Epithelial cell of esophagus (primary cell): ENCODE measurements at regions not wholly inside any gene's neighbourhood (a gene's known extent, or its start where the extent isn't known, plus 50 kb on each side); places are given as distances from the start of the nearest gene placed in this dataset.
A peak's percentile ranks its signal among the peaks of the same experiment; 100 is the strongest.

Source experiments
- DNase-seq: peaks from one replicate; pipeline ENCODE4 v3.0.0; 2010; ENCODE audit warnings: low read depth
- H3K4me3 ChIP-seq: 2 replicates; pipeline ENCODE4 v1.5.1; 2011; ENCODE audit warnings: mild to moderate bottlenecking, low read length, control low read depth
- CTCF ChIP-seq: IDR thresholded peaks from 2 replicates; pipeline ENCODE4 v1.5.1; 2011; ENCODE audit warnings: low read depth, mild to moderate bottlenecking, low read length, control low read depth, inconsistent platforms; ENCODE audit not compliant: insufficient read depth; ENCODE audit errors: missing control alignments

GRCh38 chr3:117762621-117763037 is 1053.0 kb downstream of the TUSC7 start:
- peak; percentile 69 for DNase-seq
- TF ChIP-seq CTCF = no peak
- no peak overlapping the region for H3K4me3 ChIP-seq

GRCh38 chr3:117763561-117763960 is 1054.0 kb downstream of the TUSC7 start:
- DNase-seq = no peak
- no peak overlapping the region for H3K4me3 ChIP-seq
- no peak for TF ChIP-seq CTCF

- no peak for DNase-seq
- no peak overlapping the region for H3K4me3 ChIP-seq
- no peak for TF ChIP-seq CTCF
These were observed 1059.0 kb downstream of the TUSC7 start for GRCh38 chr3:117768581-117768980.

GRCh38 chr3:117774130-117774529 is 1064.6 kb downstream of the TUSC7 start:
- no peak for DNase-seq
- TF ChIP-seq CTCF = no peak
- H3K4me3 ChIP-seq = no peak overlapping the region

DNA sequence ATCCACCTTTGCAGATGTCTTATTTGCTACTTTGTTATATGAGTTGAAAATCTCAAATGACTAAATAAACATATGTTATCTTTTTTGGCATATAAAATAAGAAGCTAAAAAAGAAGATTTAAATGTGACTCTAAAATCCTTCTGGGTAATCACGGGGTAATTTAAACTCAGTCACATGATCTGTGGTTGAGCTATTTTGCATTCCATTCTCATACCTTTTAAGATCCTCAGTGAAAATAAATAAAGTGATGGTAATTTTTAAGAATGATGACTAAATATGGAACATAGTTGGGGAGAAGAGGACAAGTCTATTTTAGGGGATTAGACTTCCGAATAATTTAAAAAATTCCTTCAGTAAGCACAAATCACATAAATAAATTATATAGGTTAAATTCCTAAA is 1076.8 kb downstream of the TUSC7 start:
- H3K4me3 ChIP-seq = no peak overlapping the region
- DNase-seq = no peak
- TF ChIP-seq CTCF = no peak

GRCh38 chr3:117788061-117788460 is 1078.5 kb downstream of the TUSC7 start:
- TF ChIP-seq CTCF = no peak
- no peak for DNase-seq
- H3K4me3 ChIP-seq = no peak overlapping the region

DNA sequence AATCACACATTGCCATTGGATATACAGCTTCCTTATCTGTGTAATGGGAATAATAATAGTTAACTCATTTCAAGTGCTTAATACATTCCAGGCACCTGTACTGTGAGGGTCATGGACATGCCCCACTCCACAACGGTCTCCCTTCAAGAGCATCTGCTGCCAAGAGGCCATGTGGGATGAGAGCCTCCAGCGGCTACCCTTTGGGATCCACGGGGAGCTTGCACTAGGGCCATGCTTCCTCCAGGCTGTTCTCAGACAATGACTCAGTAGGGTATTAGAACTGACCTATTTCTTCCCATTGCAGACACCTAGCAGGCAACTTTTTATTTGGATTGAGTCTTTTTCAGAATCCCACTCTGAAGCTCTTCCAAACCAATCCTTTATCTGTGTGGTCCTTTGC is 1078.9 kb downstream of the TUSC7 start:
- no peak for TF ChIP-seq CTCF

More for the DNA sequence above, 1078.9 kb downstream of the TUSC7 start:
- H3K4me3 ChIP-seq = no peak overlapping the region
- no peak for DNase-seq
